Stimulated activated CD4-positive, alpha-beta T cell treated with anti-CD3 and anti-CD28 coated beads, Interleukin-1b, Interleukin-23, amount 100 ng/mL, for 1 hour (primary cell): ENCODE measurements at regions not wholly inside any gene's neighbourhood (a gene's known extent, or its start where the extent isn't known, plus 50 kb on each side); places are given as distances from the start of the nearest gene placed in this dataset.
"Not testable (repeated sequence)": the region's sequence is repeated elsewhere in the genome, so short reads cannot be mapped to it uniquely, and the experiment has no call there.

Experiments
- DNase-seq, 2 donors: peaks; one replicate each; pipeline ENCODE4 v3.0.0-alpha.2; 2020; ENCODE audit warnings: low read depth in 2 of 2

GRCh38 chr4:183816077-183816476 lies 89.0 kb upstream of the STOX2 start:
- no peak for DNase-seq

- no peak for DNase-seq
Measured at GRCh38 chr4:183816882-183817509, 88.1 kb upstream of the STOX2 start.

GRCh38 chr4:183818591-183818990 lies 86.5 kb upstream of the STOX2 start:
- not testable (repeated sequence) for DNase-seq

- no peak for DNase-seq
Measured at GRCh38 chr4:183821076-183821853, 83.8 kb upstream of the STOX2 start.

GRCh38 chr4:183823434-183823833 lies 81.7 kb upstream of the STOX2 start:
- no peak for DNase-seq

- DNase-seq, result no peak
Measured at GRCh38 chr4:183825346-183825745, 79.8 kb upstream of the STOX2 start.

- no peak for DNase-seq
Measured at GRCh38 chr4:183826461-183826860, 78.6 kb upstream of the STOX2 start.

- no peak for DNase-seq
Measured at GRCh38 chr4:183828125-183828524, 77.0 kb upstream of the STOX2 start.

- DNase-seq, result no peak
Measured at GRCh38 chr4:183828839-183829238, 76.3 kb upstream of the STOX2 start.

- DNase-seq, result no peak
Measured at GRCh38 chr4:183830438-183830985, 74.6 kb upstream of the STOX2 start.

- no peak for DNase-seq
Measured at GRCh38 chr4:183831026-183831446, 74.1 kb upstream of the STOX2 start.

GRCh38 chr4:183831683-183832082 lies 73.4 kb upstream of the STOX2 start:
- DNase-seq, result no peak

- DNase-seq, result no peak
Measured at GRCh38 chr4:183832776-183833450, 72.2 kb upstream of the STOX2 start.

- no peak for DNase-seq
Measured at GRCh38 chr4:183834252-183834651, 70.9 kb upstream of the STOX2 start.

- no peak for DNase-seq
Measured at GRCh38 chr4:183837222-183837621, 67.9 kb upstream of the STOX2 start.

- DNase-seq, result no peak
Measured at GRCh38 chr4:183838987-183839712, 66.0 kb upstream of the STOX2 start.

GRCh38 chr4:183840311-183840710 lies 64.8 kb upstream of the STOX2 start:
- peak in 1 of 2 donors; percentile 48 for DNase-seq

- no peak for DNase-seq
Measured at GRCh38 chr4:183841001-183841400, 64.1 kb upstream of the STOX2 start.

- no peak for DNase-seq
Measured at GRCh38 chr4:183842129-183842528, 63.0 kb upstream of the STOX2 start.

- no peak for DNase-seq
Measured at GRCh38 chr4:183843248-183843671, 61.8 kb upstream of the STOX2 start.

GRCh38 chr4:183846951-183847350 lies 58.2 kb upstream of the STOX2 start:
- no peak for DNase-seq

- no peak for DNase-seq
Measured at GRCh38 chr4:183848805-183849204, 56.3 kb upstream of the STOX2 start.
